ENCODE measurements at regions not wholly inside any gene's neighbourhood (a gene's known extent, or its start where the extent isn't known, plus 50 kb on each side); places are given as distances from the start of the nearest gene placed in this dataset. TPM values are rescaled to one million over a fixed set of nuclear protein-coding genes. Genes with fewer than 3 reads are reported as not detected.

- Histone ChIP-seq H3K9me3 (ENCODE audit: control insufficient read depth, low read length) (no peaks in the 10 kb centered on the region), H3K9ac (ENCODE audit: extremely low read depth, low read length, poor library complexity, severe bottlenecking) (no peak overlapping the region), H3K27me3 (ENCODE audit: control insufficient read depth, insufficient read depth, low read length, poor library complexity, severe bottlenecking) (no peaks in the 10 kb centered on the region), H3K4me1 (ENCODE audit: control insufficient read depth, insufficient read depth, low read length) (peaks cover 11% of the 10 kb centered on the region), H3K36me3 (ENCODE audit: control insufficient read depth, insufficient read depth, low read length) (no peaks in the 10 kb centered on the region), H3K27ac (ENCODE audit: low read depth, low read length) (no peak overlapping the region), H3K4me3 (ENCODE audit: low read length) (no peak overlapping the region)
- 95% methylated on average over 4 of the region's 4 CpGs; no CpG with 5 or more reads in 1 of the 2 experiments for WGBS, 2 experiments (ENCODE audit: insufficient coverage in 1 of 2, insufficient read length in 1 of 2)
- no peak for DNase-seq
- Mint-ChIP-seq H3K4me3 (no peak overlapping the region), H3K27me3 (ENCODE audit: insufficient read depth) (no peaks in the 10 kb centered on the region), H3K4me1 (peaks cover 16% of the 10 kb centered on the region), H3K9me3 (no peaks in the 10 kb centered on the region), H3K27ac (no peak overlapping the region), H3K36me3 (ENCODE audit: low read depth) (no peaks in the 10 kb centered on the region)
- TF ChIP-seq CTCF (conservative IDR thresholded peaks at IDR 0.05): no peak
These were observed 50.8 kb upstream of the FANCL start for GRCh38 chr2:58291726-58292438.

Small RNA genes in the stretch of these regions (microRNA-seq; reads per million reads assigned to microRNA genes)
- gene MIR4432 (ENCODE audit: borderline microRNAs expressed): not detected

All from endodermal cell (in vitro differentiated cells).